Stimulated activated naive CD8-positive, alpha-beta T cell treated with anti-CD3 and anti-CD28 coated beads, Interleukin-15, Interleukin-2, amounts not matched to agents 100 U/mL and 50 U/mL, for 24 hours (primary cell): ENCODE measurements at regions not wholly inside any gene's neighbourhood (a gene's known extent, or its start where the extent isn't known, plus 50 kb on each side); places are given as distances from the start of the nearest gene placed in this dataset.
"Not testable (repeated sequence)": the region's sequence is repeated elsewhere in the genome, so short reads cannot be mapped to it uniquely, and the experiment has no call there.

ENCODE experiments used
- ATAC-seq: fragments of 150-1000 bp; cut with Tn5 transposase; one replicate; pipeline ENCODE4 v1.10.0; 2021
- DNase-seq: peaks from one replicate; pipeline ENCODE4 v3.0.0; 2021

- not testable (repeated sequence) for DNase-seq, ATAC-seq
These were observed 80.7 kb downstream of the SPTSSA start for GRCh38 chr14:34381304-34381703.

GRCh38 chr14:34380471-34380845, 81.6 kb downstream of the SPTSSA start:
- DNase-seq = no peak
- ATAC-seq = no peak

- ATAC-seq = no peak
- no peak for DNase-seq
These were observed 82.1 kb downstream of the SPTSSA start for GRCh38 chr14:34379816-34380470.

GRCh38 chr14:34376649-34377267, 85.3 kb downstream of the SPTSSA start:
- no peak for ATAC-seq
- no peak for DNase-seq

GRCh38 chr14:34374998-34375740, 86.9 kb downstream of the SPTSSA start:
- no peak for ATAC-seq
- no peak for DNase-seq

- no peak for DNase-seq
- no peak for ATAC-seq
These were observed 88.8 kb downstream of the SPTSSA start for GRCh38 chr14:34373191-34373590.

- DNase-seq (no peak), ATAC-seq (no peak)
These were observed 89.3 kb downstream of the SPTSSA start for GRCh38 chr14:34372786-34373185.

GRCh38 chr14:34369648-34370030, 92.4 kb downstream of the SPTSSA start:
- DNase-seq (no peak), ATAC-seq (no peak)

- no peak for DNase-seq
- no peak for ATAC-seq
These were observed 92.9 kb downstream of the SPTSSA start for GRCh38 chr14:34368971-34369647.

GRCh38 chr14:34368115-34368970, 93.7 kb downstream of the SPTSSA start:
- DNase-seq (no peak), ATAC-seq (no peak)

GRCh38 chr14:34365309-34365915, 96.6 kb downstream of the SPTSSA start:
- no peak for DNase-seq
- ATAC-seq = no peak

GRCh38 chr14:34364201-34364600, 97.8 kb downstream of the SPTSSA start:
- DNase-seq (no peak), ATAC-seq (no peak)

- ATAC-seq = peak; percentile 68
- DNase-seq = no peak
These were observed 98.3 kb downstream of the SPTSSA start for GRCh38 chr14:34363733-34364134.

- no peak for ATAC-seq
- DNase-seq = no peak
These were observed 99.3 kb downstream of the SPTSSA start for GRCh38 chr14:34362641-34363251.

GRCh38 chr14:34361504-34362011, 100.5 kb downstream of the SPTSSA start:
- DNase-seq = no peak
- ATAC-seq = no peak

- DNase-seq = no peak
- ATAC-seq = no peak
These were observed 102.5 kb downstream of the SPTSSA start for GRCh38 chr14:34359420-34360117.

GRCh38 chr14:34356264-34356654, 105.8 kb downstream of the SPTSSA start:
- ATAC-seq (peak; percentile 28), DNase-seq (no peak)

GRCh38 chr14:34355584-34356263, 106.3 kb downstream of the SPTSSA start:
- DNase-seq = no peak
- ATAC-seq = no peak

- DNase-seq (no peak), ATAC-seq (no peak)
These were observed 107.5 kb downstream of the SPTSSA start for GRCh38 chr14:34354556-34354955.

- no peak for DNase-seq
- ATAC-seq = no peak
These were observed 111.1 kb downstream of the SPTSSA start for GRCh38 chr14:34350903-34351302.
